Lung (tissue), 11 donors: ENCODE measurements at regions not wholly inside any gene's neighbourhood (a gene's known extent, or its start where the extent isn't known, plus 50 kb on each side); places are given as distances from the start of the nearest gene placed in this dataset.

Source experiments
- ATAC-seq: fragments of 200-7000 bp; cut with Tn5 transposase; one replicate; pipeline ENCODE4 v1.9.1; 2020; ENCODE audit warnings: moderate number of reproducible peaks; ENCODE audit not compliant: insufficient read depth, low FRiP score
- DNase-seq, 3 donors: peaks; one replicate each; pipeline ENCODE4 v3.0.0-alpha.2; 2013 to 2017
- H3K27ac ChIP-seq, 2 donors: one replicate each; pipeline ENCODE4 v1.5.1; 2013; ENCODE audit warnings: mild to moderate bottlenecking in 2 of 2, moderate library complexity in 2 of 2, control low read depth in 1 of 2, inconsistent platforms in 1 of 2, low read depth in 1 of 2, low read length in 1 of 2
- H3K27me3 ChIP-seq, 3 donors: one replicate each; pipeline ENCODE4 v1.5.1; 2013; ENCODE audit warnings: low read length in 2 of 3; ENCODE audit not compliant: control insufficient read depth in 3 of 3, insufficient read depth in 3 of 3
- H3K36me3 ChIP-seq, 4 donors: one replicate each; pipeline ENCODE4 v1.5.1; 2013; ENCODE audit warnings: low read length in 4 of 4, mild to moderate bottlenecking in 1 of 4, moderate library complexity in 1 of 4; ENCODE audit not compliant: control insufficient read depth in 4 of 4, insufficient read depth in 4 of 4
- H3K4me1 ChIP-seq, 5 donors: one replicate each; pipeline ENCODE4 v1.5.1; 2013; ENCODE audit warnings: low read length in 5 of 5, mild to moderate bottlenecking in 2 of 5, moderate library complexity in 1 of 5; ENCODE audit not compliant: control insufficient read depth in 5 of 5, insufficient read depth in 5 of 5
- H3K4me3 ChIP-seq: one replicate; pipeline ENCODE4 v1.5.1; 2013; ENCODE audit warnings: mild to moderate bottlenecking, control low read depth, moderate library complexity
- H3K9ac ChIP-seq, 2 donors: one replicate each; pipeline ENCODE4 v1.5.1; 2013; ENCODE audit warnings: low read length in 2 of 2, control low read depth in 1 of 2; ENCODE audit not compliant: insufficient read depth in 1 of 2
- H3K9me3 ChIP-seq, 4 donors: one replicate each; pipeline ENCODE4 v1.5.1; 2013; ENCODE audit warnings: low read length in 3 of 4, mild to moderate bottlenecking in 1 of 4, moderate library complexity in 1 of 4; ENCODE audit not compliant: control insufficient read depth in 4 of 4, insufficient read depth in 3 of 4
- WGBS, 2 donors: extraction: QIAGEN DNeasy Blood & Tissue Kit; methylation state at CpG; one replicate each; pipeline ENCODE4 v1.1.7; 2013; 5-methylcytosine and 5-hydroxymethylcytosine counted together
- TF ChIP-seq, protein P1 (sequence below): IDR thresholded peaks from 2 replicates; pipeline ENCODE4 v1.5.1; 2012; ENCODE audit warnings: mild to moderate bottlenecking; ENCODE audit errors: control extremely low read depth, extremely low read depth
- donor health status: control.
- donor health status: control.
- donor health status: Bipolar disorder and iron deficiency.
- donor health status: healthy.
- donor health status: DM: yes; HTN: yes; CAD: no.

DNA sequence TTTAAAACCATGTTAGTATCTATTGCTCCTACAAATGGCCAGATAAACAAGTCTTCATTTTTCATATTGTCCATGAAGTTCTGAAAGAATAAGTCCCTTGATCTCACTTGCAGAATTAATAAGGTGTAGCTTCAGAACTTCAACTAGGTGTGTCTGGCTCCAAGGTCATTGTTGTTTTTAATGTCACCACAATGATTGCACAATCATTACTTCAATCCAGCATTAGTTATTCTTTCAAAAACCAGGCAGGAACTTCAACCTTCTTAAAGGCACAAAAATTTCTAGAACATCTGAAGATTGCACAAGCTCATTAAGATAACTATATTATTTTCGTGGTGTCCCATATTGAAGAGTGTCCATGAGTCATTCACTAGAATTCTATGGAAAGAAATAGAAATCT is 1386.4 kb downstream of the CDH11 start:
- DNase-seq (no peak), ATAC-seq (no peak)
- WGBS, 2 donors: 59 to 86% methylated on average over 1 of the region's 1 CpG
- Histone ChIP-seq H3K9me3 (no peaks in the 10 kb centered on the region), H3K36me3 (no peaks in the 10 kb centered on the region), H3K4me1 (no peaks in the 10 kb centered on the region), H3K9ac (no peak overlapping the region), H3K27ac (no peak overlapping the region), H3K27me3 (no peaks in the 10 kb centered on the region), H3K4me3 (no peak overlapping the region)
- TF ChIP-seq, protein P1, sequence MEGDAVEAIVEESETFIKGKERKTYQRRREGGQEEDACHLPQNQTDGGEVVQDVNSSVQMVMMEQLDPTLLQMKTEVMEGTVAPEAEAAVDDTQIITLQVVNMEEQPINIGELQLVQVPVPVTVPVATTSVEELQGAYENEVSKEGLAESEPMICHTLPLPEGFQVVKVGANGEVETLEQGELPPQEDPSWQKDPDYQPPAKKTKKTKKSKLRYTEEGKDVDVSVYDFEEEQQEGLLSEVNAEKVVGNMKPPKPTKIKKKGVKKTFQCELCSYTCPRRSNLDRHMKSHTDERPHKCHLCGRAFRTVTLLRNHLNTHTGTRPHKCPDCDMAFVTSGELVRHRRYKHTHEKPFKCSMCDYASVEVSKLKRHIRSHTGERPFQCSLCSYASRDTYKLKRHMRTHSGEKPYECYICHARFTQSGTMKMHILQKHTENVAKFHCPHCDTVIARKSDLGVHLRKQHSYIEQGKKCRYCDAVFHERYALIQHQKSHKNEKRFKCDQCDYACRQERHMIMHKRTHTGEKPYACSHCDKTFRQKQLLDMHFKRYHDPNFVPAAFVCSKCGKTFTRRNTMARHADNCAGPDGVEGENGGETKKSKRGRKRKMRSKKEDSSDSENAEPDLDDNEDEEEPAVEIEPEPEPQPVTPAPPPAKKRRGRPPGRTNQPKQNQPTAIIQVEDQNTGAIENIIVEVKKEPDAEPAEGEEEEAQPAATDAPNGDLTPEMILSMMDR: no peak

DNA sequence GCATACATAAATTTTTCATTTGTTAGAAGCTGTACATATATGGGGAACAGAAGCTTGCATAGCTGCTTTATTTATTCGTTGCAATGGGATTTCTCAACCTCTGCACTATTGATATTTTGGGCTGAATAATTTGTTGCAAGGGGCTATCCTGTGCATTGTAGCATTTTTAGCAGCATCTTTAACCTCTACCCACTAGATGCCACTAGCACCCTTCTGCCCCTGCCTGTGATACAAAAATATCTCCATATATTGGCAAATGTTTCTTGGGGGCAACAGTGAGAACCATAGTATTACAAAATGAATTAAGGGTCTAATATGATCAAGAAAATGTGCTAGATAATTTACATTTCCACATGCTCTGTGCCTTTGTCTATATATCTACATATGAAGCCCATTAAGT is 1401.0 kb downstream of the CDH11 start:
- 51 to 79% methylated on average over 1 of the region's 1 CpG for WGBS, 2 donors
- Histone ChIP-seq H3K27me3 (no peaks in the 10 kb centered on the region), H3K9ac (no peak overlapping the region), H3K4me1 (no peaks in the 10 kb centered on the region), H3K4me3 (no peak overlapping the region), H3K27ac (no peak overlapping the region), H3K36me3 (no peaks in the 10 kb centered on the region), H3K9me3 (no peaks in the 10 kb centered on the region)
- TF ChIP-seq, protein P1: no peak
- ATAC-seq (no peak), DNase-seq (peak in 2 of 3 donors; percentile 18 to 32)

DNA sequence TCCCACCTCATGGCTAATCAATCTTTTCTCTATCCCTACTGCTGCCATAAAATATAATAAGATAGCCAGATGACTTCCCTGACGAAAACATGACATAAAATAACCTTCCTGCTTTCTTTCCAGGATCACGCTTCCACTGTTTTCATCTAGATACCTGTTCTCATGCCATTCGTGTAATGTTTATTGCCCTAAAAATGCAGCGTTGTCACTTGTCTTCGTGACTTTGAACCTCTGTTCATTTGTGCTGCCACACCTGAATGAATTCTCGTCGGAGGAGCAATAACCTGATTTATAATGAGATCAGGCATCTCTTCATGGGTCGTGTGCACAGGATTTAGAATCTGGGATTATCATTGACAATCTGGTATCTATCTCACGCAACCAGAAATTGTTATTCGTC is 1401.9 kb downstream of the CDH11 start:
- Histone ChIP-seq H3K9me3 (no peaks in the 10 kb centered on the region), H3K4me3 (no peak overlapping the region), H3K27me3 (no peaks in the 10 kb centered on the region), H3K4me1 (no peaks in the 10 kb centered on the region), H3K9ac (no peak overlapping the region), H3K27ac (no peak overlapping the region), H3K36me3 (no peaks in the 10 kb centered on the region)
- 85% methylated on average over 10 of the region's 10 CpGs for WGBS, 2 donors
- ATAC-seq (no peak), DNase-seq (no peak)
- TF ChIP-seq, protein P1: no peak

DNA sequence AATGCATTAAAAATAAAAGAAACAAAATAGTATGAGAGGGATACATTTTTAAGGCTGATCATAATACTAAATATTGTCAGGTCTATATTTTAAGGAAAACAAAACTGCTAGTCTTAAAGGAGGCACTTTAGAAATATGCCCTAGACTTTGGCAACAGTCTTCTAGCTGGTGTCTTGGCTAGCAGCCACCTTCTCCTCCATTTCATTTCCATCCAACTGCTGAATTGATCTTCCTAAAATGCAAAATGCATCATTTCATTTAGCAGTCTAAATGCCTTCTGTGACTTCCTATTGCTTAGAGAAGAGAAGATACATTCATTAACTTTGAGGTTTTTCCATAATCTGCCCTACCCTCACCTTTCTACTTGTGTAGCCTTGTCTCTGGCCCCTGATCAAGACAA is 1404.1 kb downstream of the CDH11 start:
- Histone ChIP-seq H3K9me3 (no peaks in the 10 kb centered on the region), H3K27ac (no peak overlapping the region), H3K36me3 (no peaks in the 10 kb centered on the region), H3K27me3 (no peaks in the 10 kb centered on the region), H3K4me3 (no peak overlapping the region), H3K4me1 (no peaks in the 10 kb centered on the region), H3K9ac (no peak overlapping the region)
- TF ChIP-seq, protein P1: no peak
- DNase-seq (peak in 2 of 3 donors; percentile 17), ATAC-seq (no peak)
